Inferior parietal cortex (tissue), 1 donor: ENCODE measurements at regions not wholly inside any gene's neighbourhood (a gene's known extent, or its start where the extent isn't known, plus 50 kb on each side); places are given as distances from the start of the nearest gene placed in this dataset.

Experiments used
- DNase-seq: peaks from one replicate; pipeline ENCODE4 v3.0.0-alpha.2; 2016; ENCODE audit errors: extremely low spot score

- DNase-seq, result no peak
These were observed 363.9 kb downstream of the PREX1 start for GRCh38 chr20:48463916-48464315.

GRCh38 chr20:48463096-48463720 lies 364.6 kb downstream of the PREX1 start:
- DNase-seq, result no peak

GRCh38 chr20:48461735-48462119 lies 366.1 kb downstream of the PREX1 start:
- DNase-seq, result no peak

GRCh38 chr20:48461091-48461734 lies 366.6 kb downstream of the PREX1 start:
- no peak for DNase-seq

GRCh38 chr20:48460681-48461080 lies 367.1 kb downstream of the PREX1 start:
- DNase-seq, result no peak

- DNase-seq, result no peak
These were observed 367.9 kb downstream of the PREX1 start for GRCh38 chr20:48459722-48460395.

- DNase-seq, result no peak
These were observed 369.0 kb downstream of the PREX1 start for GRCh38 chr20:48458601-48459385.

- DNase-seq, result no peak
These were observed 369.8 kb downstream of the PREX1 start for GRCh38 chr20:48458003-48458377.

GRCh38 chr20:48457193-48458002 lies 370.4 kb downstream of the PREX1 start:
- no peak for DNase-seq

- DNase-seq, result no peak
These were observed 371.2 kb downstream of the PREX1 start for GRCh38 chr20:48456366-48457192.

- DNase-seq, result no peak
These were observed 372.0 kb downstream of the PREX1 start for GRCh38 chr20:48455651-48456365.

- no peak for DNase-seq
These were observed 372.9 kb downstream of the PREX1 start for GRCh38 chr20:48454671-48455490.

GRCh38 chr20:48453477-48454093 lies 374.2 kb downstream of the PREX1 start:
- DNase-seq, result no peak

- DNase-seq, result no peak
These were observed 376.4 kb downstream of the PREX1 start for GRCh38 chr20:48451401-48451800.

- peak; percentile 33 for DNase-seq
These were observed 378.9 kb downstream of the PREX1 start for GRCh38 chr20:48448666-48449600.

GRCh38 chr20:48447456-48447855 lies 380.3 kb downstream of the PREX1 start:
- DNase-seq, result no peak

- DNase-seq, result no peak
These were observed 382.0 kb downstream of the PREX1 start for GRCh38 chr20:48445827-48446226.

GRCh38 chr20:48444249-48444648 lies 383.6 kb downstream of the PREX1 start:
- DNase-seq, result no peak
